Neutrophil (primary cell): ENCODE measurements at regions not wholly inside any gene's neighbourhood (a gene's known extent, or its start where the extent isn't known, plus 50 kb on each side); places are given as distances from the start of the nearest gene placed in this dataset.

ENCODE experiments used
- H3K27ac ChIP-seq: fragments of 200-600 bp; sonication (generic); 2 replicates; pipeline ENCODE4 v1.5.1; 2016; ENCODE audit warnings: mild to moderate bottlenecking, moderate library complexity
- H3K27me3 ChIP-seq: fragments of 200-600 bp; sonication (generic); 2 replicates; pipeline ENCODE4 v1.6.0; 2016; ENCODE audit warnings: mild to moderate bottlenecking
- H3K36me3 ChIP-seq: fragments of 200-600 bp; sonication (generic); 2 replicates; pipeline ENCODE4 v1.5.1; 2017
- H3K4me1 ChIP-seq, 2 experiments: fragments of 200-600 bp in 1 of 2; sonication (generic) in 1 of 2; 1 replicate in 1 of 2; 2 replicates in 1 of 2; pipeline versions ENCODE4 v1.5.1 to v1.6.1; 2013 to 2016; ENCODE audit warnings: low read depth in 1 of 2, low read length in 1 of 2, mild to moderate bottlenecking in 1 of 2, moderate library complexity in 1 of 2; ENCODE audit not compliant: control insufficient read depth in 1 of 2, insufficient read depth in 1 of 2
- H3K4me3 ChIP-seq, 2 experiments: fragments of 200-600 bp in 1 of 2; sonication (generic) in 1 of 2; 1 replicate in 1 of 2; 2 replicates in 1 of 2; pipeline ENCODE4 v1.5.1; 2013 to 2016; ENCODE audit warnings: low read depth in 1 of 2, low read length in 1 of 2, mild to moderate bottlenecking in 1 of 2, moderate library complexity in 1 of 2
- H3K9me3 ChIP-seq: fragments of 200-600 bp; sonication (generic); 2 replicates; pipeline ENCODE4 v1.5.1; 2016
- TF ChIP-seq, protein P1 (sequence below): fragments of 200-600 bp; sonication (generic); IDR thresholded peaks from 2 replicates; pipeline ENCODE4 v1.5.1; 2016; ENCODE audit warnings: antibody characterized with exemption

DNA sequence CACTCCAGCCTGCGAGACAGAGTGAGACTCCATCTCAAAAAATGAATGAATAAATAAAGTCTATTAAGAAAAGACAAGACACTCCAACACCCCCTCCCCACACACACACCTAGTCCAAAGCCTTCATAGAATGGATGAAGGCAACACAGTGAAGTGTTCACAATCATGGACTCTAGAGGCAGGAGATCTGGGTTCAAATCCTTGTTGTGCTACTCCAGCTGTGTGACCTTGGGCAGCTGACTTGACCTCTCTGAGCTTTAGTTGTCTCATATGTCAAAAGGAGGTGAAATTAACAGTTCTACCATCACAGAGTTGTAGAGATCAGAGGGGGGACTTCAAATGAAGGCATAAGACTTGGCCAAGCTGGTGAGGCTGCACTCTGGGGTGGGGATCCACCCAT lies 95.8 kb upstream of the MAP1LC3B2 start:
- Histone ChIP-seq H3K27ac (no peak overlapping the region), H3K9me3 (no peaks in the 10 kb centered on the region), H3K4me3 (no peak overlapping the region), H3K36me3 (no peaks in the 10 kb centered on the region), H3K27me3 (no peaks in the 10 kb centered on the region), H3K4me1 (peaks cover 9 to 11% of the 10 kb centered on the region in 2 experiments)
- TF ChIP-seq, protein P1, sequence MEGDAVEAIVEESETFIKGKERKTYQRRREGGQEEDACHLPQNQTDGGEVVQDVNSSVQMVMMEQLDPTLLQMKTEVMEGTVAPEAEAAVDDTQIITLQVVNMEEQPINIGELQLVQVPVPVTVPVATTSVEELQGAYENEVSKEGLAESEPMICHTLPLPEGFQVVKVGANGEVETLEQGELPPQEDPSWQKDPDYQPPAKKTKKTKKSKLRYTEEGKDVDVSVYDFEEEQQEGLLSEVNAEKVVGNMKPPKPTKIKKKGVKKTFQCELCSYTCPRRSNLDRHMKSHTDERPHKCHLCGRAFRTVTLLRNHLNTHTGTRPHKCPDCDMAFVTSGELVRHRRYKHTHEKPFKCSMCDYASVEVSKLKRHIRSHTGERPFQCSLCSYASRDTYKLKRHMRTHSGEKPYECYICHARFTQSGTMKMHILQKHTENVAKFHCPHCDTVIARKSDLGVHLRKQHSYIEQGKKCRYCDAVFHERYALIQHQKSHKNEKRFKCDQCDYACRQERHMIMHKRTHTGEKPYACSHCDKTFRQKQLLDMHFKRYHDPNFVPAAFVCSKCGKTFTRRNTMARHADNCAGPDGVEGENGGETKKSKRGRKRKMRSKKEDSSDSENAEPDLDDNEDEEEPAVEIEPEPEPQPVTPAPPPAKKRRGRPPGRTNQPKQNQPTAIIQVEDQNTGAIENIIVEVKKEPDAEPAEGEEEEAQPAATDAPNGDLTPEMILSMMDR = no peak

DNA sequence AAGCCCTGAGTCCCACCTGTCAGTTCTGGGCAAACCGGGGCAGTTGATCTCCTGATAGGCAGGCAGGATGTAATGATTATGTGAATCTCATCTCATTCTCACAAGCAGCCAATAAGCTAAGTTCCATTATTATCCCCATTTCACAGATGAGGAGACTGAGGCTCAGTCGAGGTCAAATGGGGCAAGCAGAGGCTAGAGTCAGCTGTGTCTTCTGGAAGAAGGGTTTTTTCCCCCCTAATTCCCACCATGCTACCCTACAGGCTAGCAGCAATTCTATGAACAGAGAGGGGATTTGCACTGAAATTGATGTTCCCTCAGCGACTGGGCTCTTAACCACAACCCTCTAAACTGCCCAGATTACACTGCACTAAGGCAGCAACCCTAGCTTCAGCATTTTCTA lies 93.8 kb upstream of the MAP1LC3B2 start:
- Histone ChIP-seq H3K9me3 (no peaks in the 10 kb centered on the region), H3K4me3 (no peak overlapping the region), H3K36me3 (no peaks in the 10 kb centered on the region), H3K27me3 (no peaks in the 10 kb centered on the region), H3K27ac (no peak overlapping the region), H3K4me1 (peaks cover 9 to 11% of the 10 kb centered on the region in 2 experiments)
- TF ChIP-seq, protein P1 = no peak

DNA sequence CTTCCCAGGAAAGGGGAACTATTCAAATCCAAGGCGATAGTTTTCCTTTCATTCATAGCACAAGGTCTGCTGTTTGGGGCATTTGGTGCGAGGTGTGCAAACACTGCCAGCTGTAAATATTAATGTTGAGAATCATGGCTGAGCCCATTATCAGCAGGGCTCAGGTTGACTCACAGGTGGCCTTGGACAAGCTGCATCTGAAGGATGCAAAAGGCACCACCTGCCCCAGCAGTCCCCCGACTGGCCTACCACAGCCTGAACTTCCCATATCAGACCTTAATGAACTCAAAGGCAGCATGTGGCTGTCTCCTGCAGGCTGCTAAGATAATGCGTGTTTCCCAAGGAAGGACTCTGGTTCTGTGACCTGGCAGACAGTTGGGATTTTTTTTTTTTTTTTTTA lies 93.3 kb upstream of the MAP1LC3B2 start:
- Histone ChIP-seq H3K27ac (no peak overlapping the region), H3K4me3 (no peak overlapping the region), H3K4me1 (peaks cover 9 to 11% of the 10 kb centered on the region in 2 experiments), H3K9me3 (no peaks in the 10 kb centered on the region), H3K27me3 (no peaks in the 10 kb centered on the region), H3K36me3 (no peaks in the 10 kb centered on the region)
- TF ChIP-seq, protein P1 = no peak

DNA sequence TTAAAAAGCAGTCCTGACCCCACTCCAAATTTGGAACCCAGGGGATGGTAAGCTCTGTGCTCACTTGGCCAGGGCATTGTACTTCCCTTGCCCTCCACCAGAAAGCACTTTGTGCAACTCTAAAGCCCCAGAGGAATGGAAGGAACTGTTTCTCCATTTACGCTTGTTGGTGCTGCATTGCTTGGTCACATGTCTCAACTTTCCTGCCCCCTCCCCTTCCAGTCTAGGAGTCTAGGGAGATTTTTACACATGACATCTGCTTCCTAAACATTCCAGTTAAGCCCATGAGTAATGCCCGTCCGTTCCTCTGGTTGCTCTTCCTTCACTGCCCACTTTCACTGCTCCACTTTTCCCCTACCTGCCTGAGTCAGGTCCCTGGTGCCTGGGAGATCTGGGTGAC lies 92.6 kb upstream of the MAP1LC3B2 start:
- Histone ChIP-seq H3K4me1 (peaks cover 9 to 11% of the 10 kb centered on the region in 2 experiments), H3K27me3 (no peaks in the 10 kb centered on the region), H3K4me3 (no peak overlapping the region), H3K36me3 (no peaks in the 10 kb centered on the region), H3K9me3 (no peaks in the 10 kb centered on the region), H3K27ac (no peak overlapping the region)
- TF ChIP-seq, protein P1 = peak; percentile 15

DNA sequence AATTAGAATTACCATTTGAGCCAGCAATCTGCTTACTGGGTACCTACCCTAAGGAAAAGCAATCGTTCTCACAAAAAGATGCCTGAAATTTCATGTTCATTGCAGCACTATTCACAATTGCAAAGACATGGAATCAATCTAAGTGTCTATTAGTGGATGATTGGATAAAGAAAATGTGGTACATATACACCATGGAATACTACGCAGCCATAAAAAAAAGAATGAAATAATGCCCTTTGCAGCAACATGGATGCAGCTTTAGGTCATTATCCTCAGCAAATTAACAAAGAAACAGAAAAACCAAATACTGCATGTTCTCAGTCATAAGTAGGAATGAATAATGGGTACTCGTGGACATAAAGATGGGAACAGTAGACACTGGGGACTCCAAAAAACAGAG lies 89.8 kb upstream of the MAP1LC3B2 start:
- Histone ChIP-seq H3K27ac (no peak overlapping the region), H3K4me1 (peaks cover 9 to 11% of the 10 kb centered on the region in 2 experiments), H3K36me3 (no peaks in the 10 kb centered on the region), H3K4me3 (no peak overlapping the region), H3K27me3 (no peaks in the 10 kb centered on the region), H3K9me3 (no peaks in the 10 kb centered on the region)
- TF ChIP-seq, protein P1 = no peak

DNA sequence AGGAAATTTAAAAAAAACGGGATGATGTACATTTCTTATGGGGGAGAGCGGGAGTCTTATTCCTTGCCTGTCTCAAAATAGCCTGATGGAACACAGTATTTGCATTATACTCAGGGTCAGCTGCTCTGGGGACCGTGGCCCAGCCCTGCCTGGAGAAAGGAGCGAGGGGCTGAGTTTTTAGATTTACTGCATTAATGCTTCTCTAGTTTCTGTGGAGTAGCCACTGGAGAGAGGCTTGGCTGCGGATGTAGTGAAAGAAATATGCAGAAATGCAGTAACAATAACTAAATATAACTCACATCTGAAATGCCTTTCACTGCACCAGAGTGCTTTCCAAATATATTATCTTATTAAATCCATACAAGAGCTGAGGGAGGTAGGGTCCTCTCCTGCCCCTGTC lies 87.6 kb upstream of the MAP1LC3B2 start:
- Histone ChIP-seq H3K27me3 (no peaks in the 10 kb centered on the region), H3K4me3 (no peak overlapping the region), H3K4me1 (peaks cover 6 to 7% of the 10 kb centered on the region in 2 experiments), H3K27ac (no peak overlapping the region), H3K9me3 (no peaks in the 10 kb centered on the region), H3K36me3 (no peaks in the 10 kb centered on the region)
- TF ChIP-seq, protein P1 = no peak
